HCT116 (cell line): ENCODE measurements at regions not wholly inside any gene's neighbourhood (a gene's known extent, or its start where the extent isn't known, plus 50 kb on each side); places are given as distances from the start of the nearest gene placed in this dataset.

Source experiments
- ATAC-seq: fragments of 200-7000 bp; cut with Tn5 transposase; 2 replicates; pipeline ENCODE4 v1.9.1; 2020; ENCODE audit warnings: mild to moderate bottlenecking, moderate library complexity
- BruUV-seq: library from RNA; stranded (reverse); fragments of 400-500 nt; replicated peaks from 2 replicates; lab custom pipeline; 2021; lab: Mats Ljungman, UMichigan
- CTCF ChIA-PET: fragments of 300-600 bp; sonication (Branson Sonifier 250); formaldehyde crosslinking; loops from one replicate; lab custom pipeline; 2021; ENCODE audit warnings: antibody characterized with exemption; lab: Charles Lee
- POLR2A ChIA-PET: fragments of 300-600, 350-600 bp; sonication (Branson Sonifier 250); formaldehyde crosslinking; loops from one replicate; lab custom pipeline; 2021; ENCODE audit warnings: antibody characterized with exemption; lab: Charles Lee
- RAD21 ChIA-PET, 2 experiments: fragments of 300-600 bp; sonication (Branson Sonifier 250); formaldehyde crosslinking; loops; one replicate each; lab custom pipeline; 2023; ENCODE audit warnings: low total read pairs in 2 of 2; ENCODE audit not compliant: uncharacterized antibody in 2 of 2, unreplicated experiment in 2 of 2, low non-redundant PET in 1 of 2; lab: Charles Lee
- DNase-seq: peaks from one replicate; pipeline ENCODE4 v3.0.0-alpha.2; 2010; ENCODE audit warnings: low read depth, low spot score
- H2AFZ ChIP-seq: fragments of 200-600 bp; shearing (Covaris generic), sonication (generic); 2 replicates; pipeline ENCODE4 v1.6.1; 2017; ENCODE audit warnings: low read depth, mixed run types, mixed read lengths, antibody characterized with exemption, low read length; ENCODE audit not compliant: poor library complexity, severe bottlenecking
- H3K27ac ChIP-seq: 2 replicates; pipeline ENCODE4 v1.5.1; 2012; ENCODE audit warnings: low read depth, low read length
- H3K27me3 ChIP-seq: fragments of 200-600 bp; sonication (generic); 2 replicates; pipeline ENCODE4 v1.6.1; 2016; ENCODE audit warnings: mixed run types, low read length, mixed read lengths; ENCODE audit not compliant: insufficient read depth
- H3K36me3 ChIP-seq, 2 experiments: fragments of 200-500 bp in 1 of 2; fragments of 200-600 bp in 1 of 2; sonication (Bioruptor generic) in 1 of 2; sonication (generic) in 1 of 2; 2 replicates each; pipeline versions ENCODE4 v1.5.1 to v1.6.1; 2014 to 2016; ENCODE audit warnings: low read length in 2 of 2, inconsistent platforms in 1 of 2, mixed read lengths in 1 of 2, mixed run types in 1 of 2; ENCODE audit not compliant: insufficient read depth in 2 of 2, control insufficient read depth in 1 of 2
- H3K4me1 ChIP-seq, 2 experiments: fragments of 200-600 bp in 1 of 2; sonication (generic) in 1 of 2; 2 replicates each; pipeline versions ENCODE4 v1.5.1 to v1.6.1; 2012 to 2017; ENCODE audit warnings: low read length in 2 of 2, inconsistent platforms in 1 of 2, mild to moderate bottlenecking in 1 of 2, mixed read lengths in 1 of 2, mixed run types in 1 of 2, moderate library complexity in 1 of 2; ENCODE audit not compliant: insufficient read depth in 2 of 2, control insufficient read depth in 1 of 2
- H3K4me2 ChIP-seq: fragments of 200-600 bp; sonication (generic); 2 replicates; pipeline ENCODE4 v1.6.1; 2017; ENCODE audit warnings: mixed run types, low read length, mixed read lengths
- H3K4me3 ChIP-seq, 2 experiments: fragments of 200-600 bp in 1 of 2; sonication (generic) in 1 of 2; replicated peaks in 1 of 2; 2 replicates each; pipeline ENCODE4 v1.5.1; 2011 to 2016; ENCODE audit warnings: low read length in 2 of 2, control low read depth in 1 of 2, low read depth in 1 of 2, mild to moderate bottlenecking in 1 of 2, mixed read lengths in 1 of 2, mixed run types in 1 of 2
- H3K79me2 ChIP-seq: fragments of 200-600 bp; sonication (generic); 2 replicates; pipeline ENCODE4 v1.6.1; 2017; ENCODE audit warnings: mild to moderate bottlenecking, mixed run types, low read length, moderate library complexity, mixed read lengths; ENCODE audit not compliant: insufficient read depth
- H3K9ac ChIP-seq: fragments of 200-600 bp; sonication (generic); 2 replicates; pipeline ENCODE4 v1.6.1; 2016; ENCODE audit warnings: low read length, mixed read lengths
- H3K9me2 ChIP-seq: fragments of 200-600 bp; sonication (generic), shearing (Covaris generic); 2 replicates; pipeline ENCODE4 v1.6.1; 2017; ENCODE audit warnings: mixed run types, mild to moderate bottlenecking, moderate library complexity; ENCODE audit not compliant: insufficient read depth
- H3K9me3 ChIP-seq, 2 experiments: fragments of 200-500 bp in 1 of 2; fragments of 200-600 bp in 1 of 2; sonication (Bioruptor generic) in 1 of 2; sonication (generic) in 1 of 2; 2 replicates each; pipeline ENCODE4 v1.6.1; 2014 to 2017; ENCODE audit warnings: low read length in 2 of 2, mixed read lengths in 2 of 2, inconsistent platforms in 1 of 2, low read depth in 1 of 2, mild to moderate bottlenecking in 1 of 2, mixed run types in 1 of 2, moderate library complexity in 1 of 2; ENCODE audit not compliant: control insufficient read depth in 1 of 2, insufficient read depth in 1 of 2
- H4K20me1 ChIP-seq: fragments of 200-600 bp; sonication (generic), shearing (Covaris generic); 2 replicates; pipeline ENCODE4 v1.6.1; 2017; ENCODE audit warnings: mixed run types, mild to moderate bottlenecking, moderate library complexity; ENCODE audit not compliant: insufficient read depth
- EZH2phosphoT487 ChIP-seq: fragments of 200-600 bp; IDR thresholded peaks from 2 replicates; pipeline ENCODE4 v1.6.1; 2018; ENCODE audit warnings: antibody characterized with exemption, borderline replicate concordance
- RAD21 ChIP-seq: IDR thresholded peaks from 2 replicates; pipeline ENCODE4 v1.6.1; 2012; ENCODE audit warnings: low read depth, mild to moderate bottlenecking
- SIN3A ChIP-seq: IDR thresholded peaks from 2 replicates; pipeline ENCODE4 v1.6.1; 2012; ENCODE audit warnings: low read depth
- SP1 ChIP-seq: IDR thresholded peaks from 2 replicates; pipeline ENCODE4 v1.6.1; 2012; ENCODE audit warnings: low read depth
- YY1 ChIP-seq: IDR thresholded peaks from 2 replicates; pipeline ENCODE4 v1.6.1; 2011; ENCODE audit warnings: low read length, low read depth, moderate library complexity, mild to moderate bottlenecking; ENCODE audit not compliant: insufficient replicate concordance; ENCODE audit errors: extremely low read depth
- ZBTB33 ChIP-seq: IDR thresholded peaks from 2 replicates; pipeline ENCODE4 v1.6.1; 2011; ENCODE audit warnings: mild to moderate bottlenecking, low read length, moderate library complexity; ENCODE audit not compliant: insufficient replicate concordance; ENCODE audit errors: extremely low read depth
- ZNF274 ChIP-seq: fragments of 200-500 bp; sonication (Bioruptor generic); IDR thresholded peaks from 2 replicates; pipeline ENCODE4 v1.6.1; 2014; ENCODE audit warnings: mild to moderate bottlenecking, low read depth, low read length, inconsistent platforms
- intact Hi-C: fragments of 100-400 bp; cut with micrococcal nuclease; formaldehyde crosslinking; loops from 2 replicates; pipeline ENCODE4 v1.10.0; 2022
- TF ChIP-seq, protein P1 (sequence below), 3 experiments: fragments of 200-600 bp in 1 of 3; sonication (generic) in 1 of 3; IDR thresholded peaks in 2 of 3; conservative IDR thresholded peaks in 1 of 3; 2 replicates each; pipeline ENCODE4 v1.5.1; 2012 to 2017; ENCODE audit warnings: low read depth in 2 of 3, low read length in 2 of 3, antibody characterized with exemption in 1 of 3, borderline replicate concordance in 1 of 3, control low read depth in 1 of 3, mild to moderate bottlenecking in 1 of 3, mixed read lengths in 1 of 3, mixed run types in 1 of 3, moderate library complexity in 1 of 3; ENCODE audit not compliant: insufficient read depth in 1 of 3

DNA sequence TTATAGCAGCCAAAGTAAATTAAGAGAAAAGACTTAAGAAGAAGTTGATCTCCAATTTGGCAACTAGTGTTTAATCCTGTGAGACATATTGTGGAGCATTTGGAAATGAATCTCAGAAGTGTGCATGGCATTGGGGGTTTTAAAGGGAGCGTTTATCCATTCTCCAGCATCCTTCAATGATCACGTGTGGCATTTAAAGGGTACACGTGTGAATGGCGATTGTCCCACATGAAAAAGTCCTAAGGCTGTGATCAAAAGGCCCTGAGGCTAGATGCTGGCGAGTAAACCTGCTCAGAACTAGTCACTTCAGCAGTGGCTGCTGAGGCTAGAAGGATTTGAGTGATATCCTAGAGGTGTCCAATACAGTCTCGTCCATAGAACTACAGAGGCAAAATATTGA, 315.6 kb upstream of the CDH9 start:
- no peak for DNase-seq
- Histone ChIP-seq H3K4me3 (no peak overlapping the region), H4K20me1 (no peaks in the 10 kb centered on the region), H3K9me2 (no peaks in the 10 kb centered on the region), H3K27me3 (no peaks in the 10 kb centered on the region), H3K9me3 (peaks cover 0 to 34% of the 10 kb centered on the region in 2 experiments; a peak in 2 of 4 replicates), H3K27ac (no peak overlapping the region), H3K9ac (no peak overlapping the region), H3K4me2 (no peak overlapping the region), H3K4me1 (no peaks in the 10 kb centered on the region), H3K79me2 (no peaks in the 10 kb centered on the region), H3K36me3 (no peaks in the 10 kb centered on the region), H2AFZ (no peak overlapping the region)
- ATAC-seq: no peak
- no TSS peak for BruUV-seq
- no peak for TF ChIP-seq ZBTB33
- no peak for TF ChIP-seq YY1
- no peak for TF ChIP-seq SP1
- no peak for TF ChIP-seq ZNF274
- TF ChIP-seq EZH2phosphoT487: no peak
- TF ChIP-seq SIN3A: no peak
- TF ChIP-seq, protein P1, sequence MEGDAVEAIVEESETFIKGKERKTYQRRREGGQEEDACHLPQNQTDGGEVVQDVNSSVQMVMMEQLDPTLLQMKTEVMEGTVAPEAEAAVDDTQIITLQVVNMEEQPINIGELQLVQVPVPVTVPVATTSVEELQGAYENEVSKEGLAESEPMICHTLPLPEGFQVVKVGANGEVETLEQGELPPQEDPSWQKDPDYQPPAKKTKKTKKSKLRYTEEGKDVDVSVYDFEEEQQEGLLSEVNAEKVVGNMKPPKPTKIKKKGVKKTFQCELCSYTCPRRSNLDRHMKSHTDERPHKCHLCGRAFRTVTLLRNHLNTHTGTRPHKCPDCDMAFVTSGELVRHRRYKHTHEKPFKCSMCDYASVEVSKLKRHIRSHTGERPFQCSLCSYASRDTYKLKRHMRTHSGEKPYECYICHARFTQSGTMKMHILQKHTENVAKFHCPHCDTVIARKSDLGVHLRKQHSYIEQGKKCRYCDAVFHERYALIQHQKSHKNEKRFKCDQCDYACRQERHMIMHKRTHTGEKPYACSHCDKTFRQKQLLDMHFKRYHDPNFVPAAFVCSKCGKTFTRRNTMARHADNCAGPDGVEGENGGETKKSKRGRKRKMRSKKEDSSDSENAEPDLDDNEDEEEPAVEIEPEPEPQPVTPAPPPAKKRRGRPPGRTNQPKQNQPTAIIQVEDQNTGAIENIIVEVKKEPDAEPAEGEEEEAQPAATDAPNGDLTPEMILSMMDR (IDR thresholded peaks at IDR 0.05 in 2 of 3, conservative IDR thresholded peaks at IDR 0.05 in 1 of 3; ENCODE audit: borderline replicate concordance in 1 of 3, insufficient read depth in 1 of 3, low read depth in 2 of 3, low read length in 2 of 3): no peak
- no peak for TF ChIP-seq RAD21
- POLR2A ChIA-PET: no interaction called here
- CTCF ChIA-PET: no interaction called here
- intact Hi-C loops: no loop called here
- RAD21 ChIA-PET: no interaction called here
